NOMO-1 treated with dmso at 0.1 percent for 144 hours (cell line): ENCODE measurements at regions not wholly inside any gene's neighbourhood (a gene's known extent, or its start where the extent isn't known, plus 50 kb on each side); places are given as distances from the start of the nearest gene placed in this dataset.
A peak's percentile ranks its signal among the peaks of the same experiment; 100 is the strongest.

ENCODE experiments used
- DNase-seq: peaks from one replicate; lab custom pipeline; 2025; ENCODE audit not compliant: unreplicated experiment; lab: John Stamatoyannopoulos, UW

- no peak for DNase-seq
Measured at GRCh38 chr10:29692121-29692539, 57.4 kb upstream of the SVIL start.

- no peak for DNase-seq
Measured at GRCh38 chr10:29691564-29692072, 56.8 kb upstream of the SVIL start.

- peak; percentile 21 for DNase-seq
Measured at GRCh38 chr10:29689001-29689400, 54.2 kb upstream of the SVIL start.

GRCh38 chr10:29688230-29688661 lies 53.5 kb upstream of the SVIL start:
- no peak for DNase-seq

- peak; percentile 49 for DNase-seq
Measured at GRCh38 chr10:29687421-29688164, 52.8 kb upstream of the SVIL start.

- no peak for DNase-seq
Measured at GRCh38 chr10:29685506-29685905, 50.7 kb upstream of the SVIL start.
